Ovary (tissue), 7 donors: ENCODE measurements at regions not wholly inside any gene's neighbourhood (a gene's known extent, or its start where the extent isn't known, plus 50 kb on each side); places are given as distances from the start of the nearest gene placed in this dataset.
"Not testable (repeated sequence)": the region's sequence is repeated elsewhere in the genome, so short reads cannot be mapped to it uniquely, and the experiment has no call there.

ENCODE experiments used
- DNase-seq, 5 donors: peaks; one replicate each; pipeline ENCODE4 v3.0.0-alpha.2; 2019 to 2020
- H3K27ac ChIP-seq, 2 donors: fragments of 200-600 bp; one replicate each; pipeline versions ENCODE4 v1.5.1 to v1.8.0; 2019 to 2022
- H3K27me3 ChIP-seq: fragments of 200-600 bp; one replicate; pipeline ENCODE4 v1.8.0; 2022
- H3K36me3 ChIP-seq: fragments of 200-600 bp; sonication (generic); one replicate; pipeline ENCODE4 v1.5.1; 2019
- H3K4me1 ChIP-seq: one replicate; pipeline ENCODE4 v1.8.1; 2013; ENCODE audit warnings: mild to moderate bottlenecking, moderate library complexity; ENCODE audit not compliant: insufficient read depth
- H3K4me3 ChIP-seq: fragments of 200-600 bp; sonication (generic); one replicate; pipeline ENCODE4 v1.5.1; 2017
- H3K9me3 ChIP-seq, 2 donors: fragments of 200-600 bp in 1 of 2; sonication (generic) in 1 of 2; one replicate each; pipeline versions ENCODE4 v1.5.1 to v1.8.1; 2013 to 2019; ENCODE audit warnings: mild to moderate bottlenecking in 1 of 2, moderate library complexity in 1 of 2
- EP300 ChIP-seq: sonication (generic); formaldehyde crosslinking; IDR thresholded peaks from one replicate; pipeline ENCODE4 v1.6.1; 2017; ENCODE audit warnings: antibody characterized with exemption
- POLR2A ChIP-seq: fragments of 450-650 bp; IDR thresholded peaks from one replicate; pipeline ENCODE4 v1.6.1; 2017; ENCODE audit warnings: antibody characterized with exemption, mild to moderate bottlenecking, moderate library complexity
- WGBS, 3 donors: extraction: QIAGEN DNeasy Blood & Tissue Kit in 1 of 3; methylation state at CpG; one replicate each; pipeline versions ENCODE4 v1.1.5 to v1.1.7; 2013 to 2017; 5-methylcytosine and 5-hydroxymethylcytosine counted together
- intact Hi-C, 4 donors: fragments of 100-400 bp; cut with DNase I; formaldehyde crosslinking; loops; one replicate each; pipeline versions ENCODE4 v1.11.0 to v1.15.1; 2022 to 2023
- TF ChIP-seq, protein P1 (sequence below), 3 donors: fragments of 450-650 bp in 2 of 3; fragments of 200-600 bp in 1 of 3; IDR thresholded peaks; one replicate each; pipeline versions ENCODE4 v1.5.1 to v1.8.0; 2016 to 2022; ENCODE audit warnings: antibody characterized with exemption in 3 of 3, mild to moderate bottlenecking in 1 of 3
- donor health status: DM: no; HTN: no; CAD: no; lungs with moderate emphysema.
- donor health status: DM: no; HTN: no; CAD: no.
- donor health status: Bipolar disorder and iron deficiency.
- donor health status: DM: no; HTN: no; CAD: no.
- donor health status: DM: yes; HTN: yes; CAD: no.

DNA sequence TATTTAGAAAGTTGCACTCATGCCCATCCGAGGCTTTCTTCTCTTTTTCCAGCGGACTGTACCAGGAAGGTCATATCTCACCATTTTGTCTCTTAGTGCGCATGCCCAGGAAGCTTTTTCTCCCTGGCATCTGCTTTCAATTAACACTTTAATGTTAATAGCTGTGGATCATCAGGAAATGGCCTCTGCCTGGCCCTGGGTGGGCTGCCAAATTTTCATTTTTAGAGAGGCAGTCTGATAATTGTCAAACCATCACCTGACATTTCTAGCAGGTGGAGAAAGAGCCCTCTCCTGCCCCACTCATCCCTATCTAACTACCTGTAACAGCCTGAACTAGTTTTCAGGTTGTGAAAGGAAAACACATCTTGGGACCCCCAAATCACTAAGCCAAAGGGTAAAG, 257.4 kb upstream of the LRRC4C start:
- Histone ChIP-seq H3K27ac (no peak overlapping the region), H3K27me3 (no peaks in the 10 kb centered on the region), H3K4me3 (no peak overlapping the region), H3K4me1 (no peaks in the 10 kb centered on the region), H3K9me3 (no peaks in the 10 kb centered on the region), H3K36me3 (no peaks in the 10 kb centered on the region)
- TF ChIP-seq EP300, result no peak
- no peak for TF ChIP-seq POLR2A
- no peak for DNase-seq
- WGBS, 3 donors, result 73 to 74% (median 73%) methylated on average over 3 of the region's 3 CpGs
- intact Hi-C loops, result loop anchor here in 1 of 4 donors (2.0 kb wide), 1 partner anchor 56 kb away; no protein-coding TSS in a partner anchor

DNA sequence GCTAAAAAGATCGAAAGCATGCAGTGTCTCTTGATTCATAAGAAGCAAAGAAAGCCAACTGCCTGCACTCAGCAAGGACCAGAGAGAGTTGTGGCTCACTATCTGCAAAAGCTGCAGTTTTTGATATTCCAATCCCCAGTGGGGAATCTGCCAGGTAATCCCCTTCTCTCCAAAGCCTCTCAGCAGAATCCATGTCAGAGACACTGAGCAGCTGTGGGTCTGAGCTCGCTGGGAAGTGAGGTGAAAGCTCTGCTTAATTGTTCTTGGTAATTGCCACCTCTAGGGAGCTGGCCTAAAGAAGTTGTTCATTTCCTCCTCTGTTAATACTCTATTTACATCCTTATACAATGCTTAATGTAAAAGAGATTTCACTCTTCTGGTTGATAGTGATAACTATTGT, 261.3 kb upstream of the LRRC4C start:
- Histone ChIP-seq H3K36me3 (no peaks in the 10 kb centered on the region), H3K4me3 (no peak overlapping the region), H3K27ac (no peak overlapping the region), H3K9me3 (no peaks in the 10 kb centered on the region), H3K27me3 (no peaks in the 10 kb centered on the region), H3K4me1 (no peaks in the 10 kb centered on the region)
- DNase-seq, result no peak
- TF ChIP-seq EP300 (no peak), POLR2A (no peak)
- TF ChIP-seq, protein P1, sequence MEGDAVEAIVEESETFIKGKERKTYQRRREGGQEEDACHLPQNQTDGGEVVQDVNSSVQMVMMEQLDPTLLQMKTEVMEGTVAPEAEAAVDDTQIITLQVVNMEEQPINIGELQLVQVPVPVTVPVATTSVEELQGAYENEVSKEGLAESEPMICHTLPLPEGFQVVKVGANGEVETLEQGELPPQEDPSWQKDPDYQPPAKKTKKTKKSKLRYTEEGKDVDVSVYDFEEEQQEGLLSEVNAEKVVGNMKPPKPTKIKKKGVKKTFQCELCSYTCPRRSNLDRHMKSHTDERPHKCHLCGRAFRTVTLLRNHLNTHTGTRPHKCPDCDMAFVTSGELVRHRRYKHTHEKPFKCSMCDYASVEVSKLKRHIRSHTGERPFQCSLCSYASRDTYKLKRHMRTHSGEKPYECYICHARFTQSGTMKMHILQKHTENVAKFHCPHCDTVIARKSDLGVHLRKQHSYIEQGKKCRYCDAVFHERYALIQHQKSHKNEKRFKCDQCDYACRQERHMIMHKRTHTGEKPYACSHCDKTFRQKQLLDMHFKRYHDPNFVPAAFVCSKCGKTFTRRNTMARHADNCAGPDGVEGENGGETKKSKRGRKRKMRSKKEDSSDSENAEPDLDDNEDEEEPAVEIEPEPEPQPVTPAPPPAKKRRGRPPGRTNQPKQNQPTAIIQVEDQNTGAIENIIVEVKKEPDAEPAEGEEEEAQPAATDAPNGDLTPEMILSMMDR (IDR thresholded peaks at IDR 0.05), result no peak
- intact Hi-C loops, result no loop called here
- 50 to 70% (median 58%) methylated on average over 2 of the region's 2 CpGs for WGBS, 3 donors

DNA sequence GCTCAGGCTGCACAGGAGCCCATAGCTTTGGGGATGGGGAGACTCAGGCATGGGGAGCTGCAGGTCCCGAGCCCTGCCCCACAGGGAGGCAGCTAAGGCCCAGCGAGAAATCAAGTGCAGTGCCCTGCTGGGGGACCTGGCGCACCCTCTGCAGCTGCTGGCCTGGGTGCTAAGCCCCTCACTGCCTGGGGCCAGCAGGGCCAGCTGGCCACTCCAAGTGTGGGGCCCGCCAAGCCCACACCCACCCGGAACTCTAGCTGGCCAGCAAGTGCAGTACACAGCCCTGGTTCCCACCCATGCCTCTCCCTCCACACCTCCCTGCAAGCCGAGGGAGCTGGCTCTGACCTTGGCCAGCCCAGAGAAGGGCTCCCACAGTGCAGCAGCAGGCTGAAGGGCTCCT, 268.7 kb upstream of the LRRC4C start:
- H3K9me3 ChIP-seq, DNase-seq, intact Hi-C loops, H3K27ac ChIP-seq, H3K27me3 ChIP-seq, H3K4me1 ChIP-seq, H3K4me3 ChIP-seq, H3K36me3 ChIP-seq: not testable (repeated sequence)
- WGBS, 3 donors, result 85 to 91% (median 88%) methylated on average over 6 of the region's 6 CpGs

DNA sequence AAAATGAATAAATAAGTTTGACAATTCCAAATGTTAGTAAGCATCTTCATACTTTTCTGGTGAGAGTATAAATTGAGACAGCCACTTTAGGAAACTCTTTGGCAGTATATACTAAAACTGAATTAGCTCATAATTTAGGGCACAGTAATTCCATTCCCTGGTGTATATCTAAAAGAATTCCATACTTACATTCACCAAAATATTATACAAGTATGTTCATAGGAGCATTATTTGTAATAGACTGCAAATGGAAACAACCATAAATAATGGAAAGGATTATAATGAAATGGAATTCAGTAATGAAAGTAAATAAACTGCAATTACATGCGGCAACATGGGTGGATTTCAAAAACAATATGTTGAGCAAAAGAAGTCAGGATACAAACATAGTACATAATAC, 315.8 kb upstream of the LRRC4C start:
- 81 to 94% (median 92%) methylated on average over 1 of the region's 1 CpG for WGBS, 3 donors
- no peaks in the 10 kb centered on the region for H3K4me1 ChIP-seq
- no peaks in the 10 kb centered on the region for H3K9me3 ChIP-seq
- TF ChIP-seq, protein P1 (IDR thresholded peaks at IDR 0.05), result no peak
- no peak for TF ChIP-seq EP300
- TF ChIP-seq POLR2A, result no peak
- no peaks in the 10 kb centered on the region for H3K27me3 ChIP-seq
- H3K27ac ChIP-seq, result no peak overlapping the region
- intact Hi-C loops, result no loop called here
- no peaks in the 10 kb centered on the region for H3K36me3 ChIP-seq
- H3K4me3 ChIP-seq, result no peak overlapping the region
- DNase-seq, result no peak

DNA sequence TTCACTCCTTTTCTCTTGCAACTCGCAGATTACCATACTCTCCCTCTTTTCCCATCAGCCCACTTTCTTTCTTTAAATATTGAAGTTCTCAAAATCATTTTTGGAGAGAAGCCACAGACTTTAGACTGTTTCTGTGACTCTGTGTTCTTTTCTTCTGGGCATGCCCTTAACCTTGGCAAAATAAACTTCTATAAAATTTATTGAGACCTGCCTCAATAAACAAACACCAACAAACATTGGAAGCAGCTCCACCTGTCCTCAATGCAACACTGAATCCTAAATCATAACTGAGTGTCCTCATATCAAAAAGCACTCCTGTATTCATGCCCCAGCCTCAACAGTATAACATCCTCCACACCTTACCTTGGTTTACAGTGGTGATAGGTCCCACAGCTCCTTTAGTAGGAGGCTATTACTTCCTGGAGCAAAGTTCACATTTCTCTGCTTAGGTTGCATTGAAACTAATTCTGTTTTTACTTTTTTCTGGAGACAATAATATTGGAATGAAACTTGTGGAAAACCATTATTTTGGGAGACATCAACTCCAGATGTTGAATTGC, 320.0 kb upstream of the LRRC4C start:
- intact Hi-C loops, result no loop called here
- DNase-seq, result no peak
- H3K9me3 ChIP-seq, result no peaks in the 10 kb centered on the region
- H3K4me3 ChIP-seq, result no peak overlapping the region
- TF ChIP-seq EP300 (no peak), POLR2A (no peak)
- TF ChIP-seq, protein P1 (IDR thresholded peaks at IDR 0.05), result no peak
- no peaks in the 10 kb centered on the region for H3K27me3 ChIP-seq
- H3K4me1 ChIP-seq, result no peaks in the 10 kb centered on the region
- no peak overlapping the region for H3K27ac ChIP-seq
- no peaks in the 10 kb centered on the region for H3K36me3 ChIP-seq
- WGBS, 3 donors, result 82 to 90% (median 85%) methylated on average over 1 of the region's 1 CpG
